Inflammatory macrophage treated with lipopolysaccharide for 4 hours (primary cell): ENCODE measurements at regions not wholly inside any gene's neighbourhood (a gene's known extent, or its start where the extent isn't known, plus 50 kb on each side); places are given as distances from the start of the nearest gene placed in this dataset.
"Not testable (repeated sequence)": the region's sequence is repeated elsewhere in the genome, so short reads cannot be mapped to it uniquely, and the experiment has no call there.

Experiments used
- DNase-seq: peaks from one replicate; pipeline ENCODE4 v3.0.0-alpha.2; 2020

DNA sequence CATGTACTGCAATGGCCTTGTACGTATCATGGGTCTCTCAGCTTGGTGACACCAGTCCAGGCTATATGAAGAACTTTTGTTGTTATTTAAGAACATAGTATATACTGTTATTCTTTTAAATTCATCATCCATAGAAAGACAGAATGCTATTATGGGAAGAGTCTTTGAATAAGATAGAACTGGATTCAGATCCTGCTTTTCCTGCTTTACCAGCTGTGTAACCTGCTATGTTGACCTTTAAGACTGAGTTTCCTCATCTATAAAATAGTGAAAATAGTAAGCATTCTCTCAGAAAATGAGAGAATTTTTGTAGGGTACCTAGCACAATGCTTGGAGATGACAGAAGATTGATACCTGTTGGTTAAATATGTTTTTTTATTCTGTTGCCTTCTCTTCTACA is 204.1 kb upstream of the TBL1XR1 start:
- DNase-seq = no peak

DNA sequence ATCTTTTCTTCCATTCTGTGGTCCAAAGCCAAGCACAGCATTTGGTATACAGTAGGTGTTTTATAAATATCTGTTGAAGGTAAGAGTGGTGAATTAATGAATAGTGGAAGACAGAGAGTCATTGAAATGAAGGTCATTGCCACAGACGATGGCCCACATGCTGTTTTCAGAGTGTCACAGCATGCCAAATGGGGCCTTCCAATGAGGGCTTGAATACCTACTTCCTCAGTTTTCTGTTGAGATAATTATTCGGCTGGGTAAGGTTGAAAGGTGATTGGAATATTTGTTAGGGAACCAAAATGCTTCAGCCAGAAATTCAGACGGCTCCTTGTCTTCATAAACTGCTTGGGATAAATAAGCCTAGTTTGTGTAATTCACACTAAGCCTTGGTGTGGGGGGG is 205.3 kb upstream of the TBL1XR1 start:
- DNase-seq = no peak

DNA sequence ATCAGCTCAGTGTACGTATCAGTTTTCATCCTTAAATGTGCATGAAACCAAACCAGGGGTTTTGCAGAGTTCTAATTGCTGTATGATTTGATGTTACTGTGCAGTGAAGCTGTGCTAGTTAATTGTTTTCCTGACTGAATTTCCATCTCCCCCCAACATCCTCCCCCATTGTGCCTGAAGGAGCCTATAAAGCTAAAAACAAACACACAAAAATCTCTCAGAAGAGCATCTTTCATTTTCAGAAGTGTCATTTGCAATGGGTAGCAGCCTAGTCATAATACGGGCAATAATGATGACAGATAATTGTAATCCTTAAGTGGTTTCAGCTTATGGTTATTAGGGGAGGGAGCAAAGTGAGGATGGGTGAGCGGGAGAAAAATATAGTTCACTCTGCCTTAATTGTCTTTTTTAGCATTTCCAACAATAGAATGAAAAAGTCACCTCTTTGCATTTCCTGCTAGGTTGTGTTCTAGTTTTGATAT is 207.9 kb upstream of the TBL1XR1 start:
- DNase-seq = no peak

GRCh38 chr3:177410730-177411129 is 213.4 kb upstream of the TBL1XR1 start:
- DNase-seq = no peak

GRCh38 chr3:177411201-177411600 is 213.9 kb upstream of the TBL1XR1 start:
- peak; percentile 18 for DNase-seq

DNA sequence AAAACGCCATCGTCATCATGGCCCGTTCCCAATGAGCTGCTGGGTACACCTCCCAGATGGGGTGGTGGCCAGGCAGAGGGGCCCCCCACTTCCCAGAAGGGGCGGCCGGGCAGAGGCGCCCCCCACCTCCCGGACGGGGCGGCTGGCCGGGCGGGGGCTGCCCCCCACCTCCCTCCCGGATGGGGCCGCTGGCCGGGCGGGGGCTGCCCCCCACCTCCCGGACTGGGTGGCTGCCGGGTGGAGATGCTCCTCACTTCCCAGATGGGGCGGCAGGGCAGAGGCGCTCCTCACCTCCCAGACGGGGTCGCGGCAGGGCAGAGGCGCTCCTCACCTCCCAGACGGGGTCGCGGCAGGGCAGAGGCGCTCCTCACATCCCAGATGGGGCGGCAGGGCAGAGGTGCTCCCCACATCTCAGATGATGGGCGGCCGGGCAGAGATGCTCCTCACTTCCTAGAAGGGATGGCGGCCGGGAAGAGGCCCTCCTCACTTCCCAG is 215.4 kb upstream of the TBL1XR1 start:
- DNase-seq = not testable (repeated sequence)

DNA sequence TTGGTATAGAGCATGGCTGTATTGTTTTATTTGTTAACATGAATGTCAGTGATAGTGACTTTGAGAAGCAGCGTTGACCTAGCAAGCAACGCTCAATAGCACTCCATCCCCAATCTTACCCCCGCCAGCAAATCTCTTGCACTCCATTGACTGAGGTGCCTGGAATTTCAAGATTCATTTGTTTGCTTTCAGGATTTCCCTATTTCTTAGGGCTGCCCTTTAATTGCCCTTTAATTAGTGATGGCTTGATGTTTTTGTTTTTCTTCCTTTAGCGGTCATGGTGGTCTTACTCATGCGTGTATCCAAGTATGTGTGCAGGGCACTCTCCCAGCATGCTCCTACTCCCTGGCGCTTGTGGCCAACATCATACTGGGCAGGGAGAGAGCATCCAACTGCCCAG is 216.8 kb upstream of the TBL1XR1 start:
- DNase-seq = no peak

DNA sequence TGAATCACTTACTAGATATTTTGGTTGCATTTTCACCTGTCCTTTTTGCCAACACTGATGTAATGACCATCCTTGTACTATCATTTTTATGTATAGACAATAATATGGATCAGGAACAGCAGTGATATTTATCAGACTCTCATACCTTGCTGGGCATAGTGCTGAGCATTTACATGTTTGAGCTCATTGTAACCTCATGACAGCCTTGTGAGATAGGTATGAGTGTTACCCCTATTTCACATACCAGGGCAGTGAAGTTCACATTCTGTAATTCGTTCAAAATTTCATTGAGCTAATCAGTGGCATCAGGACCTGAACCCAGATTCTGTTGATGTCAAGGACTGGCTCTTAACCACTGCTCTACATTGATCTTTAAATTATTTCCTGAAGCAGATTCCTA is 221.5 kb upstream of the TBL1XR1 start:
- DNase-seq = no peak

- DNase-seq = no peak
Measured at GRCh38 chr3:177419904-177420601, 222.8 kb upstream of the TBL1XR1 start.

GRCh38 chr3:177420651-177421480 is 223.6 kb upstream of the TBL1XR1 start:
- DNase-seq = no peak

- DNase-seq = no peak
Measured at GRCh38 chr3:177421481-177421785, 224.2 kb upstream of the TBL1XR1 start.

DNA sequence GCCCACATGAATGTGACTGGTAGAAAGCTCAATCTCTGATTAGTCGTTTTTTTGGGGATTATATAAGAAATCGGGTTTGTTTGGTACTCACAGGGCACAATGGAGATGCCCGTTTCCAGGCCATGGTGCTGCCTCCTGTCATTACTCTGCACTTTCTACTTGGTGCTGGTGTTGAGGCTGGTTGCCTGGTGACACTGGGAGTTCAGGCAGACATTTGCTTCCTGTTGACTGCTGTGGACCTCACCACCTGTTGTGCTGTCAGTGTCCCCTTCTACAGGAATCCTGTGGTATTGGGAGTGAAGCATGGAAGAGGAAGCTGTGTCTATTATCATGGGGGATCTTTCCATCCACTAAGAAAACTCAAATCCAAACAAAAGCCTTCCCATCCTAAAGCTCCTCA is 227.2 kb upstream of the TBL1XR1 start:
- no peak for DNase-seq

DNA sequence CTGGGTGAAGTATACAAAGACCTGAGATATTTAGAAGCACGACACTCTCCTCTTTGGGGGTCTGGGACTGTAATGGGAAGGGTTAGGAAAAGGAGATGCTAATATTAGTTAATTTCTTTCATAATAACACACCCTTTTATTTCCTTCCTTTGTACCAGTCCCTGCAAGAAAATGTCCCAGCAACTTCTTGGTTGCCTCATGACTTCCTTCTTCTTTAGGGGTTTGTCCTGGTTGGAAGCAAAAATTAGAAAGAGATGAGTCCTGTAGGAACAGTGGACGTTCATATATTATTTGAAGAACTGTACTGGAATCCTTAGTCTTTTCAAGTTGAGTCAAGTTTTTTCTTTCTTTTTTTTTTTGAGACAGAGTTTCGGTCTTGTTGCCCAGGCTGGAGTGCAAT is 227.8 kb upstream of the TBL1XR1 start:
- DNase-seq = peak; percentile 26

DNA sequence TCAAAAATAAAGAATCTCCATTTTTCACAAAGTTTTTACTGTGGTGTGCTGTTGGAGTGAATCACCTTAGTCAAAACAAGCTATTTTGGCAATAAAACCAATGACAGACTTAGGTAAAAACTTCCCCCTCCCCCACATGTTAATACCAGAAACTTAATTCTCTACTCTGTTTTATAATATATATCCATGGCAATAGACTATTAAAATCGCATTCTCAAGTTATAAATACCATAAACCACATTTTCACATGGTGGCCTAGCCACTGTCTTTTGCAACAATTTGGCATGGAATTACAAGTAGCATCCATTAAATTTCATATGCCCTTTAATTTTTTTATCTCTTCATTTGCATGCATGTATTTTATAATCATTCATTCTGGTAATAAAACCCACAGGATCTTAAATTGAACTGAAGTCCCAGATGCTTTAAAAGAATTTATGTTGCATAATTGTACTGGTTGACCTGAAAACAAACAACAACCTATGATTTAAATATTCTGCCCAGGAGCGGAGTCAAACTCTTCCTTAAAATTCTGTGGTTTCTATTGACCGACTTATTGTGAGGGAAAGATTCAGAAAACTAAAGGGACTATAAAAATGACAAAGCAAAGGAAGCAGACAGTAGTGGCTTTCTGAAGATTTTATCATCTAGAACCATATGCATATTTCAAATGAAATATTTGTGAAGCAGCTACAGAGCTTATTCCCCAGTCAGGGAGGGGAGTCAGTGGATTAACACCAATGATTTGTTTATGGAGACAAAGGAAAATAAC is 229.0 kb upstream of the TBL1XR1 start:
- DNase-seq = no peak

DNA sequence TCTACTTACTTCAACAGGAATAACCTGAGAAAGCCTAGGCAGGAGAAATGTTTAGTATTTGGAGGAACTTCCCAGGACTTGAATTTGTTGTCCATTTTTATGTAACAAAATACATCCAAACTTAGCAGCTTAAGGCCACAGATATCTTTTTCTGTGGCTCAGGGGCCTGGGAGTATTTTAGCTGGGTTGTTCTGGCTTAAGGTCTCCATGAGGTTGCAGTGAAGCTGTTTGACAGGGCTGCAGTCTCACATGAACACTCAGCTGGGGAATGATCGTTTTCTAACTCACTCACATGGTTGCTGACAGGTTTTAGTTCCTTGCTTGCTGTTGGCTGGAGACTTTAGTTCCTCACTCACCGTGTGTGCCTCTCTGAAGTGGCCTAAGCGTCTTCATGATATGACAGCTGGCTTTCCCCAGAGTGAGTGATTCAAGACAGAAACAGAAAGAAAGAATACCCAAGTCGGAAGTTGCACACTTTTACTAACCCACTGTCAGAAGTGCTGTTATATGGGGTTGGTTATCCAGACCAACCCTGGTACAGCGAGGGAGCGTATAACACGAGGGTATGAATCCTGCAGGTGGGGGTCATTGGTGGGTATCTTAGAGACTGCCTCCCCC is 229.7 kb upstream of the TBL1XR1 start:
- DNase-seq = peak; percentile 95

GRCh38 chr3:177427540-177427939 is 230.3 kb upstream of the TBL1XR1 start:
- DNase-seq = peak; percentile 54

DNA sequence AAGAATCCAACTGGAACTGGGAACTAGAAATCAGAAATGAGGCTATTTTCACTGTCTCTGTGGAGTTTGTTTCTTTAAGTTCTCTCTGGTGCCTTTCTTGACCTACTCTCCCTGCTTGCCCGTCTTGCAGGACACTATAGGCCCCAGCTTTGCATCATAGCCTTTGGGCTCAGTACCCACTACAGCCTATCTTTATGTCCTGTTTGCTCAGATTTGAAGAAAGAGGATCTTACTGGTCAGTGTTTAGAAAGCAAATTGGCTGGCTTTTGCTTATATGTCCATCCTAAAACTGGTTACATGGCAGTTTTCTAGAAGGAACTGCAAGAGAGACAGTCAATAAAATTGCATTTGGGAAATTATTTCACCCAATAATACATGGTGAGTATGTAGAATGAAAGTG is 231.8 kb upstream of the TBL1XR1 start:
- DNase-seq = peak; percentile 60

- peak; percentile 91 for DNase-seq
Measured at GRCh38 chr3:177429771-177430170, 232.5 kb upstream of the TBL1XR1 start.

DNA sequence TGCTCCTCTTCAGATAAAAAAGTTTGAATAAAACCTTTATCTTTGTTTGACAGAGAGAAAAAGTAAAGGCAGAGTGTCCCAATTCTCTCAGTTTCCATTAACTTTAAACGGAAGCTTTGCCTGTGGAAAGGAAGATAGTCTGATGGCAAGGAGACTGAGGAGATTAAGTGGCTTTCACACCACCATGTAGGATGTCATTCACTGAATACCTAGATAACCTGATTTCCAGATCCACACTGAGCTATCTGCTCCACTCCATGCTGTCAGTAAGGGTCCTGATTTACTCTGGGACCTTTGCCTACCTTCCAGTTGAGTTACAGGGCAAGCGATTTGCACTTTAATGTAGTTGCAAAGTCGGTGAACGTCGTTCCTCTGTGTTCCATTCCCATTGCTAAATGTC is 233.4 kb upstream of the TBL1XR1 start:
- DNase-seq = no peak

- DNase-seq = no peak
Measured at GRCh38 chr3:177431525-177432176, 234.4 kb upstream of the TBL1XR1 start.

DNA sequence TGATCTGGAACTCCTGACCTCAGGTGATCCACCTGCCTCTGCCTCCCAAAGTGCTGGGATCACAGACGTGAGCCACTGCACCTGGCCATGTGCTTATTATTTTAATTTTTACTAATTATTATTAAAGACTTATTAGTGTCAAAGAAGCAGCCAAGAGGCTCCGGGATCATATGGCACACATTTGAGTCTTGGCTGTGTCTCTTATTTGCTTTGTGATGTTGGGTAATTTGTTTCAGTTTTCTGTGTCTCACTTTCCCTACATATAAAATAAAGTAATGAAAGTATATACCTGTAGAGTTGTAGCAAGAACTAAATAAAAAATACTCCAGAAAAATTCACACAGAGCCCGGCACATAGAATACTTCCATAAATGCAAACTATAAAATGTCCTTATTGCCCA is 238.0 kb upstream of the TBL1XR1 start:
- DNase-seq = no peak

- peak; percentile 34 for DNase-seq
Measured at GRCh38 chr3:177437513-177438337, 240.4 kb upstream of the TBL1XR1 start.
